ENCODE measurements at regions not wholly inside any gene's neighbourhood (a gene's known extent, or its start where the extent isn't known, plus 50 kb on each side); places are given as distances from the start of the nearest gene placed in this dataset.

DNA sequence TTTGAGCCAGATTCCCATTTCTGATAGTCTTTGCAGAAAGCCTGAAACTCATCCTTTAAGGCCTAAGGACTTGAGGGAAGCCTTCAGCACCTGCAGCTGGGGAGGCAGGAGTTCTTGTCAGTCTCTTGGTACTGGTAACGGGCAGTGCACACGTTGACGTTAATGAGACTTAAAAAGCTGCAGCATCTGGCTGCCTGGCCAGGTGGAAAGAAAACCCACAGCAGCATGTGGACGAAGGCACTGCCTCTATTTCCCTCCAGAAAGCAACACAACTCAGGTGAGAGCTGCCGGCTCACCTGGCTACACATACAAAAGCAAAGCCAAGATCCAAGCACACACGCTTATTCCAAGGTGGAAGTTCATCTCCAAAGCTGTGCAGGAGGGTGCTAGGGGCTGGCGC is 178.8 kb downstream of the ANAPC1 start:
- Histone ChIP-seq H3K27me3 (ENCODE audit: insufficient read depth, low read length) (no peaks in the 10 kb centered on the region), H3K4ac (ENCODE audit: low read depth, low read length) (no peak overlapping the region; the same call in 1 of the 2 replicates), H3K18ac (ENCODE audit: insufficient read length, low read depth, low read length) (peak overlapping the region; percentile 49), H2BK20ac (ENCODE audit: low read depth, low read length, poor library complexity, severe bottlenecking) (no peak overlapping the region), H3K14ac (ENCODE audit: insufficient read depth, low read length) (peak overlapping the region; percentile 45), H4K91ac (ENCODE audit: insufficient read length, low read depth, low read length) (no peak overlapping the region), H3K9me3 (ENCODE audit: control insufficient read depth, low read depth, low read length) (no peaks in the 10 kb centered on the region), H4K20me1 (ENCODE audit: control insufficient read depth, insufficient read depth, insufficient read length) (no peaks in the 10 kb centered on the region), H3K9ac (ENCODE audit: extremely low read depth, insufficient read length, low read length) (no peak overlapping the region), H3K23ac (ENCODE audit: insufficient read length, low read depth, low read length) (no peak overlapping the region), H3K23me2 (ENCODE audit: insufficient read length, low read depth, low read length, poor library complexity, severe bottlenecking) (no peaks in the 10 kb centered on the region), H2BK120ac (ENCODE audit: low read depth, low read length, poor library complexity, severe bottlenecking) (no peak overlapping the region), H3T11ph (ENCODE audit: low read length) (no peak overlapping the region), H3K4me2 (ENCODE audit: insufficient read depth, insufficient read length, low read length) (no peak overlapping the region), H2BK12ac (ENCODE audit: insufficient read length, low read depth, low read length) (peak overlapping the region; percentile 84), H3K56ac (ENCODE audit: insufficient read length, low read depth, low read length) (no peak overlapping the region), H2AK5ac (ENCODE audit: insufficient read length, low read length) (no peak overlapping the region), H4K8ac (replicated peaks; ENCODE audit: insufficient read length, low read depth, low read length) (peak overlapping the region; percentile 61), H3K27ac (ENCODE audit: insufficient read length, low read depth, low read length) (peak overlapping the region; percentile 84), H2AFZ (ENCODE audit: low read length) (no peak overlapping the region), H3K79me1 (ENCODE audit: insufficient read depth, low read depth, low read length, poor library complexity, severe bottlenecking) (no peaks in the 10 kb centered on the region), H3K79me2 (ENCODE audit: insufficient read depth, low read length) (no peaks in the 10 kb centered on the region), H2BK5ac (ENCODE audit: insufficient read length, low read length) (peak overlapping the region; percentile 55), H2BK15ac (ENCODE audit: low read depth, low read length) (no peak overlapping the region), H3K4me1 (ENCODE audit: insufficient read depth, low read length) (peaks cover 12% of the 10 kb centered on the region; the same call in 1 of the 2 replicates), H4K5ac (ENCODE audit: insufficient read length, low read depth, low read length) (peak overlapping the region; percentile 39)
- 0 out of 5 replicates have a peak, but pooled peaks cover 0 to 2% of the 10 kb centered on the region in 2 experiments for H3K9me3 Mint-ChIP-seq
- peak overlapping the region in 1 of 2 experiments; percentile 40; a peak in 2 of 5 replicates for H3K4me3 Mint-ChIP-seq
- H3K27me3 Mint-ChIP-seq (ENCODE audit: low read depth) = no peaks in the 10 kb centered on the region; the same call in 1 of the 2 replicates
- H3K27ac Mint-ChIP-seq = peak overlapping the region; percentile 93 to 97 (median 95)
- no CpG with 5 or more reads among the region's 7 CpGs for WGBS (ENCODE audit: extremely low coverage, insufficient read length, low lambda C conversion rate)
- H3K36me3 Mint-ChIP-seq (ENCODE audit: insufficient read depth in 1 of 3, low read depth in 3 of 3) = peaks cover 1 to 6% (median 2%) of the 10 kb centered on the region in 3 experiments; a peak in 4 of 7 replicates
- no peak for DNase-seq
- TF ChIP-seq, protein P1, sequence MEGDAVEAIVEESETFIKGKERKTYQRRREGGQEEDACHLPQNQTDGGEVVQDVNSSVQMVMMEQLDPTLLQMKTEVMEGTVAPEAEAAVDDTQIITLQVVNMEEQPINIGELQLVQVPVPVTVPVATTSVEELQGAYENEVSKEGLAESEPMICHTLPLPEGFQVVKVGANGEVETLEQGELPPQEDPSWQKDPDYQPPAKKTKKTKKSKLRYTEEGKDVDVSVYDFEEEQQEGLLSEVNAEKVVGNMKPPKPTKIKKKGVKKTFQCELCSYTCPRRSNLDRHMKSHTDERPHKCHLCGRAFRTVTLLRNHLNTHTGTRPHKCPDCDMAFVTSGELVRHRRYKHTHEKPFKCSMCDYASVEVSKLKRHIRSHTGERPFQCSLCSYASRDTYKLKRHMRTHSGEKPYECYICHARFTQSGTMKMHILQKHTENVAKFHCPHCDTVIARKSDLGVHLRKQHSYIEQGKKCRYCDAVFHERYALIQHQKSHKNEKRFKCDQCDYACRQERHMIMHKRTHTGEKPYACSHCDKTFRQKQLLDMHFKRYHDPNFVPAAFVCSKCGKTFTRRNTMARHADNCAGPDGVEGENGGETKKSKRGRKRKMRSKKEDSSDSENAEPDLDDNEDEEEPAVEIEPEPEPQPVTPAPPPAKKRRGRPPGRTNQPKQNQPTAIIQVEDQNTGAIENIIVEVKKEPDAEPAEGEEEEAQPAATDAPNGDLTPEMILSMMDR (conservative IDR thresholded peaks at IDR 0.05) = no peak
- peaks cover 53 to 55% of the 10 kb centered on the region in 2 experiments for H3K4me1 Mint-ChIP-seq

All from H9 (cell line).